Heart left ventricle (tissue), 13 donors: ENCODE measurements at regions not wholly inside any gene's neighbourhood (a gene's known extent, or its start where the extent isn't known, plus 50 kb on each side); places are given as distances from the start of the nearest gene placed in this dataset.

Experiments
- CTCF ChIP-seq, 12 donors: fragments of 200-600 bp; sonication (generic) in 4 of 12; IDR thresholded peaks; one replicate each; pipeline versions ENCODE4 v1.5.0 to v1.8.0; 2018 to 2022; ENCODE audit warnings: antibody characterized with exemption in 12 of 12, mild to moderate bottlenecking in 5 of 12
- POLR2A ChIP-seq, 2 donors: fragments of 450-650 bp; IDR thresholded peaks; one replicate each; pipeline ENCODE4 v1.6.1; 2017; ENCODE audit warnings: antibody characterized with exemption in 2 of 2, mild to moderate bottlenecking in 2 of 2, moderate library complexity in 2 of 2
- donor health status: ischemic (EF 13 %, LVEDD 7.1; RV severe dilation, severe dysfunction).
- donor health status: DM: no; HTN: yes; CAD: no.
- donor health status: DM: no; HTN: no; CAD: no.
- donor health status: ischemic (EF 25% LVEDD 6.9; RV normal size, moderate dysfunction).
- donor health status: ischemic (EF 25% LVEDD 5.7; RV mildly dilated, moderate dysfunction).
- donor health status: ischemic (EF 35%, LVEDD 5.7; RV mildly dilated, moderate dysfunction).
- donor health status: nonischemic (EF 11% LVEDD 7.7; RV severe dilation, severe dysfunction).
- donor health status: DM: yes; HTN: yes; CAD: no.
- donor health status: PGD.
- donor health status: ischemic (EF 29% LVEDD 5.4; RV normal size, mild dysfunction).
- donor health status: nonischemic (EF 23%, LVEDD 6.1; RV moderate dilation, normal function).

GRCh38 chr13:65540175-65540574 lies 1690.0 kb downstream of the PCDH9 start:
- TF ChIP-seq POLR2A (IDR thresholded peaks at IDR 0.05) (no peak), CTCF (IDR thresholded peaks at IDR 0.05) (no peak)
